Astrocyte (in vitro differentiated cells and primary cell): ENCODE measurements at regions not wholly inside any gene's neighbourhood (a gene's known extent, or its start where the extent isn't known, plus 50 kb on each side); places are given as distances from the start of the nearest gene placed in this dataset.

ENCODE experiments used
- EZH2 ChIP-seq: IDR thresholded peaks from 2 replicates; pipeline ENCODE4 v1.6.1; 2012; ENCODE audit warnings: mild to moderate bottlenecking, low read length, inconsistent platforms; ENCODE audit not compliant: insufficient read depth
- TF ChIP-seq, protein P1 (sequence below): IDR thresholded peaks from 2 replicates; pipeline ENCODE4 v1.5.1; 2011; ENCODE audit warnings: low read depth, mild to moderate bottlenecking, inconsistent platforms, low read length, moderate library complexity; ENCODE audit not compliant: insufficient read depth

- TF ChIP-seq, protein P1, sequence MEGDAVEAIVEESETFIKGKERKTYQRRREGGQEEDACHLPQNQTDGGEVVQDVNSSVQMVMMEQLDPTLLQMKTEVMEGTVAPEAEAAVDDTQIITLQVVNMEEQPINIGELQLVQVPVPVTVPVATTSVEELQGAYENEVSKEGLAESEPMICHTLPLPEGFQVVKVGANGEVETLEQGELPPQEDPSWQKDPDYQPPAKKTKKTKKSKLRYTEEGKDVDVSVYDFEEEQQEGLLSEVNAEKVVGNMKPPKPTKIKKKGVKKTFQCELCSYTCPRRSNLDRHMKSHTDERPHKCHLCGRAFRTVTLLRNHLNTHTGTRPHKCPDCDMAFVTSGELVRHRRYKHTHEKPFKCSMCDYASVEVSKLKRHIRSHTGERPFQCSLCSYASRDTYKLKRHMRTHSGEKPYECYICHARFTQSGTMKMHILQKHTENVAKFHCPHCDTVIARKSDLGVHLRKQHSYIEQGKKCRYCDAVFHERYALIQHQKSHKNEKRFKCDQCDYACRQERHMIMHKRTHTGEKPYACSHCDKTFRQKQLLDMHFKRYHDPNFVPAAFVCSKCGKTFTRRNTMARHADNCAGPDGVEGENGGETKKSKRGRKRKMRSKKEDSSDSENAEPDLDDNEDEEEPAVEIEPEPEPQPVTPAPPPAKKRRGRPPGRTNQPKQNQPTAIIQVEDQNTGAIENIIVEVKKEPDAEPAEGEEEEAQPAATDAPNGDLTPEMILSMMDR: no peak
- TF ChIP-seq EZH2: no peak
Measured at GRCh38 chr2:129014432-129014831, 695.8 kb upstream of the HS6ST1 start.
